Activated CD4-positive, alpha-beta T cell treated with anti-CD3 and anti-CD28 coated beads for 36 hours (primary cell): ENCODE measurements at regions not wholly inside any gene's neighbourhood (a gene's known extent, or its start where the extent isn't known, plus 50 kb on each side); places are given as distances from the start of the nearest gene placed in this dataset.
A peak's percentile ranks its signal among the peaks of the same experiment; 100 is the strongest.

ENCODE experiments used
- ATAC-seq: fragments of 200-7000 bp; cut with Tn5 transposase; one replicate; pipeline ENCODE4 v1.10.0; 2021; ENCODE audit warnings: mild to moderate bottlenecking, moderate library complexity
- CTCF ChIA-PET: fragments of 350-600 bp; sonication (Branson Sonifier 250); formaldehyde crosslinking; loops from one replicate; lab custom pipeline; 2021; ENCODE audit warnings: antibody characterized with exemption; lab: Charles Lee
- POLR2A ChIA-PET: fragments of 350-600 bp; sonication (Branson Sonifier 250); formaldehyde crosslinking; loops from one replicate; lab custom pipeline; 2021; ENCODE audit warnings: antibody characterized with exemption, inconsistent platforms; lab: Charles Lee
- DNase-seq: peaks from one replicate; pipeline ENCODE4 v3.0.0-alpha.2; 2020
- H3K27ac Mint-ChIP-seq: one replicate; pipeline ENCODE4 v1.8.0; 2021; ENCODE audit warnings: mixed read lengths
- H3K27me3 Mint-ChIP-seq: one replicate; pipeline ENCODE4 v1.8.0; 2021; ENCODE audit warnings: mixed read lengths
- H3K36me3 Mint-ChIP-seq: one replicate; pipeline ENCODE4 v1.8.0; 2021; ENCODE audit warnings: low read depth, mixed read lengths
- H3K4me1 Mint-ChIP-seq: one replicate; pipeline ENCODE4 v1.8.0; 2021; ENCODE audit warnings: mixed read lengths
- H3K4me3 Mint-ChIP-seq: one replicate; pipeline ENCODE4 v1.8.0; 2021; ENCODE audit warnings: mild to moderate bottlenecking, moderate library complexity, mixed read lengths
- H3K9me3 Mint-ChIP-seq: one replicate; pipeline ENCODE4 v1.8.0; 2021; ENCODE audit warnings: low read depth, mixed read lengths
- intact Hi-C, 2 experiments: fragments of 100-400 bp; cut with DNase I in 1 of 2; cut with micrococcal nuclease in 1 of 2; formaldehyde crosslinking; loops; one replicate each; pipeline versions ENCODE4 v1.14.2 to v1.15.1; 2022 to 2024; cut with DNase I, micrococcal nuclease

- ATAC-seq = no peak
- Mint-ChIP-seq H3K27me3 (peaks cover 2% of the 10 kb centered on the region), H3K4me1 (no peaks in the 10 kb centered on the region), H3K36me3 (no peaks in the 10 kb centered on the region), H3K27ac (no peak overlapping the region), H3K4me3 (no peak overlapping the region), H3K9me3 (peaks cover 5% of the 10 kb centered on the region)
- ChIA-PET CTCF (no interaction called here), POLR2A (no interaction called here)
- no peak for DNase-seq
- intact Hi-C loops = no loop called here
Measured at GRCh38 chr22:49032821-49033220, 794.9 kb downstream of the BRD1 start.

DNA sequence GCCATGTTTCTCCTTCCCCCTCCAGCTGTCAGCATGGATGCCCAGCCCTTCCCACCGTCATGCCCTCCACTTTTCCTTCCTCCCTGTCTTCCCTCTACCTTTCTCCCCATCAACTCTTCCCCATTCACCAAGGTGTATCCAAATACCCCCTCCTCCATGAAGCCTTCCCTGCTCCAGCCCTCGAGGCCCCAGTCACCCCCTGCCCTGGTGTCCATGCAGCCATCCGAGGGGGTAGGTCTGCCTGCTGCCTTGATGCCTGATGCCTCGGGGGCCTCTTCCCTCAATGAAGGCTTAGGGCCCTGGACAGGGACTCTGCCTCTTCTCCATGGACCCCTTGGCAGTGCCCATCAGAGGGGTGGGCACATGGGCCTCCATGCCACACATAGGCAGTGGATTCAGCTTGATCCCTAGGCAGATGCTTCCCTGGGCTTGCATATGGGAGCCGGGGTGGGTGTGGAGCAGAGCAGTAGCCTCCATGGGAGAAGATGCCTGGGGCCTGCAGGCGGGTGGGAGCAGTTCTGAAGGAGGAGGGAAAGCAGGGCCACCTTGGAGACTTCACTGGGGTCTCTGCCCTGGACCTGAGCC is 795.8 kb downstream of the BRD1 start:
- Mint-ChIP-seq H3K4me1 (no peaks in the 10 kb centered on the region), H3K36me3 (no peaks in the 10 kb centered on the region), H3K4me3 (no peak overlapping the region), H3K27me3 (peaks cover 7% of the 10 kb centered on the region), H3K27ac (no peak overlapping the region), H3K9me3 (peaks cover 3% of the 10 kb centered on the region)
- intact Hi-C loops = no loop called here
- ATAC-seq (no peak), DNase-seq (no peak)
- CTCF ChIA-PET = no interaction called here
- POLR2A ChIA-PET = no interaction called here

- no peak for ATAC-seq
- intact Hi-C loops = no loop called here
- DNase-seq = no peak
Measured at GRCh38 chr22:49028111-49028510, 799.6 kb downstream of the BRD1 start.

GRCh38 chr22:49027368-49027670 is 800.4 kb downstream of the BRD1 start:
- ChIA-PET CTCF (no interaction called here), POLR2A (no interaction called here)
- no peaks in the 10 kb centered on the region for H3K9me3 Mint-ChIP-seq
- ATAC-seq (no peak), DNase-seq (no peak)
- no peaks in the 10 kb centered on the region for H3K36me3 Mint-ChIP-seq
- H3K4me3 Mint-ChIP-seq = no peak overlapping the region
- intact Hi-C loops = no loop called here
- H3K27ac Mint-ChIP-seq = no peak overlapping the region
- peaks cover 7% of the 10 kb centered on the region for H3K27me3 Mint-ChIP-seq
- H3K4me1 Mint-ChIP-seq = no peaks in the 10 kb centered on the region

More at GRCh38 chr22:49028111-49028510, 799.6 kb downstream of the BRD1 start:
- H3K4me1 Mint-ChIP-seq = no peaks in the 10 kb centered on the region
- peaks cover 7% of the 10 kb centered on the region for H3K27me3 Mint-ChIP-seq
- H3K36me3 Mint-ChIP-seq = no peaks in the 10 kb centered on the region
- no peak overlapping the region for H3K4me3 Mint-ChIP-seq
- ChIA-PET POLR2A (no interaction called here), CTCF (no interaction called here)
- no peak overlapping the region for H3K27ac Mint-ChIP-seq
- no peaks in the 10 kb centered on the region for H3K9me3 Mint-ChIP-seq

DNA sequence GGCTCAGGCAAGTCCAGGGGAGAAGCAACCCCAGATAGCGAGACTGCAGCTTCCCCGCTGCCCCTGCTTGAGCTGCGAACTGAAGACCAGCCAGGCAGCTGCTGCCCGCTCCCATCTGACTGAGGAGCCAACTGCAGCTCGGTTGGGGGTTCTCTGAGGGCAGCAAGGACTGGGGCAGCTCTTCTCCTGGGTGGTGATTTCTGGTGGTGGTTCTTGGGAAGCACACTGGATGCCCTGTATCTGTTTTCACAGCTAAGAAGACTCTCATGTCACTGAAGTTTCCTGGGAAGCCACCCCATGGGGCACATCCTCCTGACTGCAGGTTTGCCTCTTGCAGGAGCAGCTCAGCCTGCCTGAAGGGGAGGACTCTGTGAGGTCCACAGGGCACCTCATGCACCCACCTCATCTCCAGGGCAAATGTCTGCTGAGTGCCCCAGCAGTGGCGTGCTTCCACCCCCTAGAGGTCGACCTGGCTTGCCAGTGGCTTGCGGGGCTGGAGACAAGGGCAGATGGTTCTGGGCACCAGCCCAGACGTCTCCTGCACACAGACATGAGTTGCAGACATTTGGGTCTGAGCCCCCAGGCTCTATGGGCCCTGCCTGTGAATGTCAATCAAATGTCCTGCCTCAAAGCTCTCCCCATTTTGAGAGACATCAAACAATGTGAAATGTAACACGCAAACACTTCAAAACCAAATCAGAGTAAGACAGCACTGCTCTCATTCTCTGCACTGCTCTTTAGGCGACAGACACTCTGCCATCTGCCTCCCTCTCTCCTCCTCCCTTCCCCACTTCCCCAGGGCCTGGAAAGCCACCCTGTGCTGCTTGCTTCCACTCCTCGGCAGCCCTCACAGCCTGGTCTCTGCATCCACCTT is 800.9 kb downstream of the BRD1 start:
- no peak overlapping the region for H3K27ac Mint-ChIP-seq
- no peak for ATAC-seq
- intact Hi-C loops = no loop called here
- no peak overlapping the region for H3K4me3 Mint-ChIP-seq
- DNase-seq = peak; percentile 23
- H3K27me3 Mint-ChIP-seq = peaks cover 7% of the 10 kb centered on the region
- H3K36me3 Mint-ChIP-seq = no peaks in the 10 kb centered on the region
- POLR2A ChIA-PET = no interaction called here
- CTCF ChIA-PET = no interaction called here
- H3K4me1 Mint-ChIP-seq = no peaks in the 10 kb centered on the region
- no peaks in the 10 kb centered on the region for H3K9me3 Mint-ChIP-seq

GRCh38 chr22:49025791-49026493 is 801.7 kb downstream of the BRD1 start:
- ATAC-seq (no peak), DNase-seq (no peak)
- Mint-ChIP-seq H3K36me3 (no peaks in the 10 kb centered on the region), H3K27me3 (peaks cover 7% of the 10 kb centered on the region), H3K4me1 (no peaks in the 10 kb centered on the region), H3K9me3 (no peaks in the 10 kb centered on the region), H3K4me3 (no peak overlapping the region), H3K27ac (no peak overlapping the region)
- intact Hi-C loops = no loop called here
- POLR2A ChIA-PET = no interaction called here
- CTCF ChIA-PET = no interaction called here

GRCh38 chr22:49024775-49025440 is 802.8 kb downstream of the BRD1 start:
- H3K27me3 Mint-ChIP-seq = peaks cover 7% of the 10 kb centered on the region
- H3K36me3 Mint-ChIP-seq = no peaks in the 10 kb centered on the region
- no peaks in the 10 kb centered on the region for H3K4me1 Mint-ChIP-seq
- intact Hi-C loops = no loop called here
- ChIA-PET CTCF (no interaction called here), POLR2A (no interaction called here)
- H3K27ac Mint-ChIP-seq = no peak overlapping the region
- no peaks in the 10 kb centered on the region for H3K9me3 Mint-ChIP-seq
- H3K4me3 Mint-ChIP-seq = no peak overlapping the region
- ATAC-seq = no peak
- no peak for DNase-seq

GRCh38 chr22:49023879-49024774 is 803.5 kb downstream of the BRD1 start:
- DNase-seq (no peak), ATAC-seq (no peak)
- ChIA-PET POLR2A (no interaction called here), CTCF (no interaction called here)
- Mint-ChIP-seq H3K9me3 (no peaks in the 10 kb centered on the region), H3K27me3 (peaks cover 7% of the 10 kb centered on the region), H3K27ac (no peak overlapping the region), H3K36me3 (no peaks in the 10 kb centered on the region), H3K4me3 (no peak overlapping the region), H3K4me1 (no peaks in the 10 kb centered on the region)
- intact Hi-C loops = no loop called here

- DNase-seq = no peak
- no peak overlapping the region for H3K4me3 Mint-ChIP-seq
- no peaks in the 10 kb centered on the region for H3K4me1 Mint-ChIP-seq
- no peaks in the 10 kb centered on the region for H3K9me3 Mint-ChIP-seq
- ChIA-PET CTCF (no interaction called here), POLR2A (no interaction called here)
- ATAC-seq = no peak
- H3K27me3 Mint-ChIP-seq = peaks cover 5% of the 10 kb centered on the region
- intact Hi-C loops = no loop called here
- no peak overlapping the region for H3K27ac Mint-ChIP-seq
- H3K36me3 Mint-ChIP-seq = no peaks in the 10 kb centered on the region
Measured at GRCh38 chr22:49023161-49023878, 804.4 kb downstream of the BRD1 start.

DNA sequence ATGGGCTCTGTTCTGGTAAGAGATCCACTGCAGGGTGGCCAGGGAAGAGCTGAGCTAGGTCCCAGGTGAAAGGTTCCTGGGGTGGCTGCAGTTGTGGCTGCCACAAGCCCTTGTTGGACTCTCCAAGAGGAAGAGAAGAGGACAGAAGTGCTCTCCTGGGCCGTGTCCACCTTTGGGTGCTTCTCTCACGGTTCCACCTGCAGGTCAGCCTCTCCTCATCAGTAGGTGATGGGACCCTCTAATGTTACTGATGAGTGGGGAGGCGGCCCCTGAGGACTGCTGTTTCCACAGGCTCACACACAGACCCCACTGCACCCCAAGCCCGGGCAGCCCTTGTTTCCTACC is 804.9 kb downstream of the BRD1 start:
- no peak overlapping the region for H3K4me3 Mint-ChIP-seq
- no peak overlapping the region for H3K27ac Mint-ChIP-seq
- intact Hi-C loops = no loop called here
- CTCF ChIA-PET = no interaction called here
- ATAC-seq (no peak), DNase-seq (no peak)
- H3K27me3 Mint-ChIP-seq = peaks cover 4% of the 10 kb centered on the region
- POLR2A ChIA-PET = no interaction called here
- H3K36me3 Mint-ChIP-seq = no peaks in the 10 kb centered on the region
- H3K9me3 Mint-ChIP-seq = no peaks in the 10 kb centered on the region
- H3K4me1 Mint-ChIP-seq = no peaks in the 10 kb centered on the region
